Activated CD4-positive, CD25-positive, alpha-beta regulatory T cell treated with anti-CD3 and anti-CD28 coated beads, Interleukin-2, amount 50 U/mL, for 72 hours (primary cell): ENCODE measurements at regions not wholly inside any gene's neighbourhood (a gene's known extent, or its start where the extent isn't known, plus 50 kb on each side); places are given as distances from the start of the nearest gene placed in this dataset.

Source experiments
- DNase-seq: peaks from one replicate; pipeline ENCODE4 v3.0.0; 2021

DNA sequence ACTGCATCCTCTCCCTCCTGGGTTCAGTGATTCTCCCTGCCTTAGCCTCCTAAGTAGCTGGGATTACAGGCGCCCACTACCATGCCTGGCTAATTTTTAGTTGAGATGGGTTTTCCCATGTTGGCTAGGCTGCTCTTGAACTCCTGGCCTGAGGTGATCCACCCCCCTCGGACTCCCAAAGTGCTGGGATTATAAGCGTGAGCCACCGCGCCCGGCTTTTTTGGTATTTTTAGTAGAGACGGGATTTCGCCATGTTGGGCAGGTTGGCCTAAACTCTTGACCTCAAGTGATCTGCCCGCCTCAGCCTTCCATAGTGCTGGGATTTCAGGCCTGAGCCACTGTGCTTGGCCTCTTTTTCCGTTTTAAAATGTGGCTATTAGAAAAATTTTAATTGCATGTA, 343.8 kb upstream of the RBFOX1 start:
- no peak for DNase-seq

DNA sequence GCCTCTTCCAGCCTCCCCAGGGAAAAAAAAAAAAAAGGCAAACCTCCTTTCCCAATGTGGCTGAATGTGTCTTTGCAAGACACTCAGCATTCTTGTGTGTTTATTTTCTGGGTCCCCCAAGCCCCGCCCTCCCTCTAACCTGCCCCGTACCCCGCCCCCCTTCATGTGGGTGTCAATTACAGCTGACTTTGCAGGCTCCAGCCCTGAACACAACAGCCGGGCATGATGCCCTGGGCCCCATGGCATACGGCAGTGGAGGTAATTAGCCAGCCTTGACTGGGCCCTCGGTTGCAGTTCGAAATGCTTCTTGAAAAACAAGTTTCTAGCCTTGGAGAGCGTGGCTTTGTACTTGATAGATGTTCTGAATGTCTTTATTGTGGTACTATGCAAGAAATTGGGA, 354.7 kb upstream of the RBFOX1 start:
- DNase-seq, result no peak

DNA sequence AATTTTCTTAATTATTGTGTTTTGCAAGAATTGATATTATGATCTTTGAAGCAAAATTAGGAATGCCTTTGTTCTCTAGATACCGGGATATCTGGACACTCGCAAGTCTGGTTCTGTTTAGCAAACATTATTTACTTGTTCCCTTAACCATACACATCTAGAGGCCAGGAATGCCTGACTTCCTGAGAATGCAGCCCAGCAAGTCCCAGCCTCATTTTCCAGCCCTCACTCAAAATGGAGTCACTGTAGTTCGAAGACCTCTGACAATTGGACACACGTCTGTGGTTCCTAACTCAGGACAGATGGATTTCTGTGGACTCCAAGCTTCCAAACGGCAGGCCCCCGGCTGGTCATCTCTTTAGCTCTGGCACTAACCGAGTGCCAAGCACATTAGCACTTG, 355.4 kb upstream of the RBFOX1 start:
- no peak for DNase-seq

DNA sequence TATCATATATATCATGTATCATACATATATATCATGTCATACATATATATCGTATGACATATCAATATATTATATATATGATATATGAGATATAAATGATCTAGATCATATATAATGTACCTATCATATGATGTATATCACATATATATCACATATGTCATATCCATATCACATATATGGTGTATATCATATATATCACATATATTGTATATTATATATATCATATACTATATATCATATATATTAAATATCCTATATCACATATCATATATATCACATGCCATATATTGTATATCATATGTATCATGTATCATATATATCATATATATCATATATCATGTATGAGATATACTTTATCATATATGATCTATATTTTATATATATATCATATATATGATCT, 355.9 kb upstream of the RBFOX1 start:
- DNase-seq, result no peak

DNA sequence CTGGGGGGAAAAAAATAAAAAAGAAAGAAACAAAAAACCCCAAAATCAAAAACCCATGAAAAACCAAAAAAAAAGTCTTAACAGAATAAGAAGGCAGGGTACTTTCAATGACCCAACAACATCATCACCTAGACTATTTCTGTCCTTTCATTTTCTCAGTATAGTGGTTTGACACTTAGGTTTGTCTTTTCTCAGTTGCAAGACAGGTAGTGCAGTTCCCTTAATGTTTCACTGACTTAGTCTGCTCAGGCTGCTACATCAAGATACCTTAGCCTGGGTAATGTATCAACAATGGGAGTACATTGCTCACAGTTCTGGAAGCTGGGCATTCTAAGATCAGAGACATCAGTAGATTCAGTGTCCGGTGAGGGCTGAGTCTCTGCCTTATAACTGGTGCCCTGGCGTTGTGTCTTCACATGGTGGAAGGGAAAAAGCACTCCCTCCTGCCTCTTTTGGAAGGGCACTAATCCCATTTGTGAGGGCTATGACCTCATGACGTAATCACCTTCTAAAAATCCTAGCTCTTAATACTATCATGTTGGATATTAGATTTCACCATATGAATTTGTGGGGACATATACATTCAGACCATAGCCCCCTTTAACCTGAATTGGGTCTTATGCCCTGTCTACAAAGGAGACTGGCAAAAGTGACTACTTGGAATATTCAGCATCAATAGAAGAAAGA, 362.3 kb upstream of the RBFOX1 start:
- no peak for DNase-seq

DNA sequence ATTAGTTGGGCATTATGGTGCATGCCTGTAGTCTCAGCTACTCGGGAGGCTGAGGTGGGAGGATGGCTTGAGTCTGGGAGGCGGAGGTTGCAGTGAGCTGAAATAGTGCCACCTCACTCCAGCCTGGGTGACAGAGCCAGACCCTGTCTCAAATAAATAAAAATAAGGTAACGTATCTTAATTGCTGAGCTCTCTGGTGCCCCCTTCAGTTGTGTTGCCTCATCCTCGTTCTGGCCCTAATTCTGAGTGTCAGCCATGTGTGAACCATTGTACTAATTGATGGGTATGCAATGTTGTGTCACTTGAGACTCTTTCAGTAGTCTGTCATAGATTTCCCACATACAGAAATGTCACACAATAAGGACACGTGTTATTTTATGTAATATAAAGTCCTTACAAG, 363.1 kb upstream of the RBFOX1 start:
- no peak for DNase-seq

DNA sequence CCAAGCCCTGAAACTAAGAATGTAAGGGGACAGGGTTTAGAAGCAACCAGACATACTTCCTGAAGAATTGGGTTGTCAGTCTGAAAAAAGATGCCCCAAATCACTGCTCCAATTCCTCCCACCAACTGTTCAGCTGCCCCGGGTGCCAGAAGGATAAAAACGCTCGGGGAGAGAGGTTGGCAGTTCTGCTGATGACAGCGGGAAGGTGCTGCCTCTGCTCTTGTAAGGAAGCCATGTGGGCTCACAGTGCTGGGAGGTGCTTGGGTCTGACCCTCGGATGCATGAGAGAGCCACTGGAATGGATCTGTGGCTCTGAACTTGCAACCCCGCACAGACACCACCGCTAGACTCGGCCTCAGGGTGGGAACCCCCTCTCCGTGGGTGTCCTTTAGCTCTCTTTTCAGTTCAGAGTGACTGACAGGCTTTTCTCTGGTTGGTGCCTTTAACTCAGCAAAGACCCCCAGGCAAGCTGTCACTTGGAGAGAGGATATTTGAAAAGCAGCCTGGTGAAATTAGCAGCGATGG, 364.8 kb upstream of the RBFOX1 start:
- no peak for DNase-seq

DNA sequence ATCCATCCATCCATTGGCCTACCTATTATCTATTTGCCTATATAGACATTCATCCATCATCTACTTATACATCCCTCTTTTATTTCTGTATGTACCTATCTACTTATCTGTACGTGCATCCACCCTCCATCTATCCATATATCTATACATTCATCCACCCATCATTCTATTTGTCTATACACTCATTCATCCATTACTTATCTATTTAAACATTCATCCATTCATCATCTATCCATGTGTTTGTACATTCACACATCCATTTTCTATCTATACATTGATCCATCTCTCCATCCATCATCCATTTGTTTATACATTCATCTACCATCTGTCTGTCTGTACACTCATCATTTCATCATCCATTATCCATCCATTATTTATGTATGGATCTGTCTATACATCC, 365.7 kb upstream of the RBFOX1 start:
- DNase-seq, result no peak

DNA sequence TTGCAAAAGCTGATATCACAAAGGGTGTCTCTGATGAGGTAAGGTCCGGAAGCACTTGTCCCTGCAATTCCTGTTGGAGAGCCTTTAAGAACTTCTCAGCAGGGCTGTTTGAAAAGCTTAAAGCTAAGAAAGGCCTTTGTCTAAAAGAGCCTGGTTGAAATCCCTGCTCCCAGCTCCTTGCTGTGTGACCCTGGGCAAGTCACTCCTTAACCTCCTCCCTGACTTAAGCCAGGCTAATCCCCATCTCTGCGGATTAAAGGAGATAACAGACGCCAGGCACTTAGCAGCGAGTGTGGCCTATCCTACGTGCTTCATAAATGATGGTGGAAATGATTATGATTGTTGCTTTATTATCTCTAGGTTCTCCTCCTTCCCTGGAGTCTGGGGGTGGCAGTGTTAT, 368.0 kb upstream of the RBFOX1 start:
- no peak for DNase-seq

DNA sequence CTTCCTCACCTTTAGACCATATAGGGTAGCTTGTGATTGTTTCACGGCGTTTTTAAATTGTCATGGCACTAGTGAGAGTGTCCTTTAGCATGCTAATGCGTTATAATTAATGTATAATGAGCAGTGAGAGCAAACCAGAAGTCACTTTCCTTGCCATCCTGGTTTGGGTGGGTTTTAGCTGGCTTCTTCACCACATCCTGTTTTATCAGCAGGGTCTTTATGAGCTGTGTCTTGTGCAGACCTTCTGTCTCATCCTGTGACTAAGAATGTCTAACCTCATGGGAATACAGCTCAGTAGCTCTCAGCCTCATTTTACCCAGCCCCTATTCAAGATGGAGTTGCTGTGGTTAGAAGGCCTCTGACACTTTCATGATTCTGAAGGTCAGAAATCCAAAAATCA, 370.9 kb upstream of the RBFOX1 start:
- DNase-seq, result no peak

DNA sequence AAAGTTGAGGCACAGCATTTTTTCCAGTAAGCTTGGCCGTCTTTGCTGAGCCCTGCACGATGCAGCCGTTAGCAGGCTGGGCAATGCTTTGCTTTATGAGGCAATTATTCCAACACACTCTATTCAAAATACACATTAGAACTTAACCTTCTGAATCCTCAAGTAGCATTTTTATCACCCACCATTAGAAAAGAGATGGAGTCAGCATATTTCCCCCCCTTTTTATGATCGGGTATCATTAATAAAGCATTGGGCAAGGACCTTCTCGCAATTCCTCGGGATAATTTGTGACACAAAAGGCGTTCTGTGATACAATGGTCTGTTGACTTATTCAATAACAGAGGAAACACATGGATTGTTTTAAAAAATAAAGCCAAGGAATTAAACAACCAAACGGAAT, 374.5 kb upstream of the RBFOX1 start:
- no peak for DNase-seq

DNA sequence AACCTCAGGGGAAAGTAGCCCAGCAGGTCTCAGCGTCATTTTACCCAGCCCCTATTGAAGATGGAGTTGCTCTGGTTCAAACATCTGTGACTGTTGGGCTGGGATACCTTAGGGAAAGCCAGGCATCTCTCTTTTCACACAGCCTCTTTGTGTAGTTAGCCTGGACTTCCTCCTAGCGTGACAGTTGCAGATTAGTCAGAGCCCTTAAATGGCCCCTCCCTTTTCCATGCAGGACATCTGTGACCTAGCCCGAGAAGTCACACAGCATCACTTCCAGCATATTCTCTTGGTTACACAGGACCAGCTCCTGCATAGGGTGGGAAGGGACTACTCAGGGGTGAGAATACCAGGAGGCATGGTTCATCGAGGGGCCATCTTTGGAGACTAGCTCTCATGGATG, 375.0 kb upstream of the RBFOX1 start:
- DNase-seq, result no peak

DNA sequence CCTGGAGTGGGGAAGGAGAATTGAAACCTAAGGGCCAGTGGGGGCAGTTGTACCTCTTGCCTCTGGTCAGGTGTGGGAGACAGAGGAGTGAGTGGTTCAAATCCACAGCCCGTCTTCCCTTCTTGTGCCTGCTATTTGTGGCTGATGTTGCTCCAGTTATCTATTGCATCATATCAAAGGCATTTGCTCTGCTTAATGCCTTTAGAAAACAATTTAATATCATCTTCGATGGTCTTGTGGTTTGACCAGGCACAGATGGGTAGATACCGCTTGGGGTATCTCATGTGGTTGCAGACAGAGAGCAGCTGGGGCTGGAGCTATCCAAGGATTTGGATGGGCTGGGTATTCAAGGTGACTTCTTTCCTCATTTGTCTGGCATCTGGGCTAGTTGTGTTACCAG, 376.1 kb upstream of the RBFOX1 start:
- DNase-seq, result no peak

DNA sequence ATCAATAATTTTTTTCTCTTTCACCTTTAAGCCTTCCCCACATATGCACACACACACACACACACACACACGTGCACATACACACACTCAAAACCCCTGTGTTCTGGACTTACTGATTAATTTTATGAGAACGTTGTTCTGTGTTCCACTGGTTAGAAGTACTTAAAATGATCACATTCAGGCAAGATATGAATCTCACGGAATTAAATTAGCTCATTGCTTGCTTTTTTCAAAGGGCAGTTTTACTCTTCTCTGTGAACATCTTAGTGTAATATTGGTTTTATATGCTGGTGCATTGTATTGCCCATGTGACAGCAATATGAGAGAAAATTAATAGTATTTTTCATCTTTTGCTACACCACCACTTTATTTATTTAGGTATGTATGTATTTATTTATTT, 377.3 kb upstream of the RBFOX1 start:
- no peak for DNase-seq

DNA sequence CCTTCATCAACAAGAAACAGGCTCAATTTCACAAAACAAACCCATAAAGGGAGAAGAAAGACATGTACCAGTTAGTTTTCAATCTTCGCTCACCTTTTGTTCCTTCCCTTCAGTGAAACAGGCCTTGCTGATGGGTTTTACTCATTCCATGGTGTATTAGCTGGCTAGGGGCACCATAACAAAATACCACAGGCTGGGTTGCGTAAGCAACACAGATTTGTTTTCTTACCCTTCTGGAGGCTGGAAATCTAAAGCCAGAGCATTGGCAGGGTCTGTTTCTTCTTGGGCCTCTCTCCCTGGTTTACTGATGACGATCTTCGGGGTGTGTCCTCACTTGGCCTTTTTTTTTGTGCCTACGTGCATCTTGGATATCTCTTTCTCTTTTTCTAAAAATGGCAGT, 383.4 kb upstream of the RBFOX1 start:
- DNase-seq, result no peak

DNA sequence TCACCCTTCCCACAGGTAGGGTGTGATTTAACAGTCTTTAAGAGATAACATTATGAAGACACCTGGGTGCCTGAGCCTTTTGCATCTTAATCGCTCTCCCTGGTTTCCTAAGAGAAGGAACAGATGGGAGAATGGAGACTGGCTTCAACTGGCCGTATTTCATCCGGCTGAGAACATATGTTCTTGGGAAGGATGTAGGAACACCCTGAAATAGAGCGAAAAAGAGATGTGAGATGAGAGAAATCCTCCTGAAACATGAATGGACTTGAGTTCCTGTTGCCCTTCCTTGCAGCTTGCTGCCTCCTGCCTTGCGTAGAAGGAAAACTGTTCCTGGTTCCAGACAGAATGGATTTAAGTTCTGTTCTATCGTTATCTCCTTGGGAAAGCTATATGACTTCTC, 385.4 kb upstream of the RBFOX1 start:
- no peak for DNase-seq

DNA sequence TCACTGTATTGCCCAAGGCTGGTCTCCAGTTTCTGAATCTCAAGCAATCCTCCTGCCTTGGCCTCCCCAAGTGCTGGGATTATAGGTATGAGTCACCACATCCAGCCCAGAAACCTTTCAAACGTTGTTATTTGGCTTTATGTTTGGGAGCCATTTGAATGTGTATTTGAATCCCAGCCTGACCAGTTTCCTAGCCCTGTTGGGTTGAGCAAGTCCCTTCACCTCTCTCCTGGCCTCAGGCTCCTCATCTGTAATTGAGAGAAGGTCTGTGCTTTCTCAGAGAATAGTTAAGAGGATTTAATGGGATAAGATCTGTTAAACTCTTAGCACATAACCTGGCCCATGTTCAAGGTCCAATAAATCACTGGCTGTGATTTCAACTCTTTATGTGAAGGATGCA, 385.8 kb upstream of the RBFOX1 start:
- no peak for DNase-seq

DNA sequence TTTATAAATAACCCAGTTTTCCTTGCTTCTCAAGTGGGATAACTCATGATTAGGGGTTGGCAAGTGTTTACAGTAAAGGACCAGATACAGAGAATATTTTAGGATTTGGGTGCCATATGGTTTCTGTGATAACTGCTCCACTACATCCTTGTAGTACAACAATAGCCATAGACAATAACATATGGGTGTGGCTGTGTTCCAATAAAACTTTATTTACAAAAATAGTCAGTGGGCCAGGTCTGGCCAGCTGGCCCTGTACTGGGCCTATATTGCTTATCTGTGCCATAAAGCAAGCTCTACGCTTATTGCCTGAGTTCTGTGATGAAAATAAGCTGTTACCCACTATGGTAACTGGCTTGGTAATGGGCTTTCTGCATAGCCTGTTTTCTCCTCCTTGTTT, 386.5 kb upstream of the RBFOX1 start:
- DNase-seq, result no peak

DNA sequence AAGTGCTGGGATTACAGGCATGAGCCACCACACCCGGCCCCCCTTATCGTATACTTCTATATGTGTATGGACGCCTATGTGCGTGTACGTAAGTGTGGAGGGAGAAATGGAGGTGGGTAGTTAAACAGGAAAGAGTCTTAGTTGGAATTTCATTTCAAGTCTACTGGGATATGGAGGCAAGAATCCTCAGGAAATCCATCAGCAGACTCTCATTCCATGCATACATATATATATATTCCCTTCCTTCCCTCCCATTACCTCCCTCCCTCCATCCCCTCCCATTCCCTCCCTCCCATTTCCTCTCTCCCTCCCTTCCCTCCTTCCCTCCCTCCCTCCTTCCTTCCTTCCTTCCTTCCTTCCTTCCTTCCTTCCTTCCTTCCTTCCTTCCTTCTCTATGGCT, 391.7 kb upstream of the RBFOX1 start:
- no peak for DNase-seq

DNA sequence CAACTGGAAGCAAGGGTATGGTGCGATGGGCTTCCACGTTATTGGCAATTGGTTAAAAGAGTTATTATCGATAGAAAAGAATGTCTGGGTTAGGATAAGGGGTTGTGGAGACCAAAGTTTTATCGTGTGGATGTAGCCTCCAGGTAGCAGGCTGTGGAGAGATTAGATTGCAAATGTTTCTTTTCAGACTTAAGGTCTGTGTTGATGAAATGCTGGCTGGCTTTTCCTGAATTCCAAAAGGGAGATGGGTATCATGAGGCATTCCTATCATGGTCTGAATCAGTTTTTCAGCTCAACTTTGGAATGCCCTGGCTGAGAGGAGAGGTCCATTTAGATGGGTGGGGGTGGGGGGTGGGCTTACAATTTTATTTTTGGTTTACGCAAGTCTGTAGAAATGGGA, 395.0 kb upstream of the RBFOX1 start:
- no peak for DNase-seq

DNA sequence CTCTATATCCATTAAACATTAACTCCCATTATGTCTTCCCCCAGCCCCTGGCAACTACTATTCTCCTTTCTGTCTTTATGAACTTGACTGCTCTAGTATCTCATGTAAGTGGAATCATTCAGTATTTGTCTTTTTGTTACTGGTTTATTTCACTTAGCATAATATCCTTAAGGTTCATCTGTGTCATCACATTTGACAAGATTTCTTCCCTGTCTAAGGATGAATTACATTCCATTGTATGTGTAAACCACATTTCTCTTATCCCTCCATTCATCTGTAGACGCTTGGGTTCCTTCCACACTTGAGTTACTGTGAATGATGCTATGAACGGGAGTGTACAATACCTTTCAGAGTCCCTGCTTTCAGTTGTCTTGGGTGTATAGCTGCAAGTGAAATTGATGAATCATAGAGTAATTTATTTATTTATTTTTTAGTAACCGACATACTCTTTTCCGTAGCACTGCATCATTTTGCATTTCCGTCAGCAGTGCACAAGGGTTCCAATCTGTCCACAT, 399.7 kb upstream of the RBFOX1 start:
- DNase-seq, result no peak

DNA sequence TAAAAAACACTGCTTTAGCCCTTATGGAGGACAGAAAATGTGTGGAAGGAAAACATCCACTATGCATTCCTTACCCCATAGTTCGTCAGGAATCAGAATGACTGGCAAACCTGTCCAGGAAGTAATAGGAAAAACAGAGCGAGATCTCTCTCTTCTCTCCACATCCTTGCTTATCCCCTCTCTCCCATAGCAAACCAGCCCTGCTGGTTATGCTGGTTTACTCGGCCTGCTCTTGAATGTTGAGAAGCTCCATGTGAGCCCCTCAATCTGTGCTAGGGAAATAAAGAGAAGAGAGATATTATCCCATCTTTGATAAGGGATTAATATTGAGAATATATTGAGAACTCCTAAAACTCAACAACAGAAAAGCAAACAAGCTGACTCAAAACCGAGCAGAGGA, 402.8 kb upstream of the RBFOX1 start:
- DNase-seq, result no peak

DNA sequence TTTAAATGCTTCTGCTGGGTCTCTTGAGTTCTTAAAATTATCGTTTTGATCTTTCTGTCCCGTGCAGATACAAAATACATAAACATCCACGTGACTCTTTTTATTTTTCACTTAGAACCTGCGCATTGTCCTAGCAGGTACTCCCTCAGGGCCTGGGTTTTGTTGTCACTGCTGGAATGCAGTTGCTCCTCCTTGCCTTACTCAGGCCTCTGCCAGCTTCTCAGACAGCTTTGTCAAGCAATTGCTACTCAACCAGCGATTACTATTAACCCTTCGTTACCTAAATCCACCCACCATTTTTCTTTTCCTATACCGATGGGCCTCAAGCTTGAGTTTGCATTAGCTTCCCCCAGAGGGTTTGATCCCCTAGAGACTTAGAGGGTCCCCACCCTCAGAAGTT, 405.9 kb upstream of the RBFOX1 start:
- no peak for DNase-seq

DNA sequence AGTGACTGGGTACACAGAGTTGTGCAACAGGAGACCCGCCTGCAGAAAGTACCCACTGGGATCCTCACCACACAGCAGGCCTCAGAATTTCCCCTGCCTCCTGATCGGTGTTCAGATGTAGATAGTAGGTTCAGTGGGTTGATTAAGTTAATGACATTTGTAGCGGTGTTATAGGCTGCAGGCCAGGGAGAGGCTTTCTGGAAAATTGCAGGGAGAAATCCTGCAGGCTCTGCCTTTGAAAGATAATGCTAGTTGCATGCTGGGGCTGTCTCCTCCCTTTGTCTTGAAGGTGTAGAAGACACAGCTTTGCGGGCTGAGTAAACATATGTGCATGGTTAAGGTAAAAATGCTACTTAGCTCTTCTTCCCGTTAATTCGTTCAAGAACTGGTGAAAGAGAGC, 406.3 kb upstream of the RBFOX1 start:
- no peak for DNase-seq

DNA sequence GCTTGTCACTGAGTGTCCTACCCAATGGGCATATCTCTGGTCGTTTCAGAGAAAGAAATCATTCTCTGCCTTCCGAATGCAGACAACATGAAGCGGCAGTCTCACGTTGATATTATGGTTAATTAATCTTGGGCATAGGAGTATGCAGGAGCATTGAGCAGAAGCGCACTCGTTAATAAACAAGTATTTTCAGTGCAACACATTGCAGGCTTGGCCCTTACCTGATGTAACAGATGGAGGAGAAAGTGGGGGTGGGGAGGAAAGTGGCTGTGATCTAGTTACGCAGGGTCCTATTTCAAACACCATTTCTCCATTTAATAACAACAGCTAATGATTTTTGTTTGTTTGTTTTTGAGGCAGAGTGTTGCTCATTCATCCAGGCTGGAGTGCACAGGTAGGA, 414.0 kb upstream of the RBFOX1 start:
- DNase-seq, result no peak
